IMR-90 (cell line): ENCODE measurements at regions not wholly inside any gene's neighbourhood (a gene's known extent, or its start where the extent isn't known, plus 50 kb on each side); places are given as distances from the start of the nearest gene placed in this dataset.

Experiments
- ATAC-seq: fragments of 200-7000 bp; cut with Tn5 transposase; 2 replicates; pipeline ENCODE4 v1.9.1; 2020; ENCODE audit warnings: low read depth, mild to moderate bottlenecking, moderate library complexity
- BruUV-seq: library from RNA; stranded (reverse); fragments of 400-500 nt; replicated peaks from 2 replicates; lab custom pipeline; 2021; lab: Mats Ljungman, UMichigan
- CTCF ChIA-PET: fragments of 300-600 bp; formaldehyde crosslinking; extraction: SDS; loops from one replicate; lab custom pipeline; 2021; ENCODE audit warnings: antibody characterized with exemption; lab: Yijun Ruan, JAX
- POLR2A ChIA-PET: fragments of 300-600 bp; sonication (Branson Sonifier 250); formaldehyde crosslinking; loops from one replicate; lab custom pipeline; 2022; ENCODE audit warnings: antibody characterized with exemption; ENCODE audit not compliant: unreplicated experiment; lab: Charles Lee
- DNase-seq: peaks from one replicate; pipeline ENCODE4 v3.0.0; 2013
- H2AFZ ChIP-seq: replicated peaks from 2 replicates; pipeline ENCODE3; 2013; ENCODE audit warnings: low read length, mild to moderate bottlenecking; ENCODE audit not compliant: poor library complexity
- H2AK5ac ChIP-seq: 2 replicates; pipeline ENCODE4 v1.6.1; 2013; ENCODE audit warnings: low read depth, low read length, inconsistent platforms
- H2AK9ac ChIP-seq: replicated peaks from 2 replicates; pipeline ENCODE3; 2013; ENCODE audit warnings: mild to moderate bottlenecking, low read depth, low read length, moderate library complexity; ENCODE audit not compliant: poor library complexity
- H2BK120ac ChIP-seq: 2 replicates; pipeline ENCODE4 v1.6.1; 2013; ENCODE audit warnings: low read depth, low read length, inconsistent platforms
- H2BK15ac ChIP-seq: 3 replicates; pipeline ENCODE4 v1.6.1; 2013; ENCODE audit warnings: low read depth, low read length, inconsistent platforms
- H2BK20ac ChIP-seq: 2 replicates; pipeline ENCODE4 v1.6.1; 2013; ENCODE audit warnings: low read depth, mild to moderate bottlenecking, inconsistent platforms, low read length, moderate library complexity
- H2BK5ac ChIP-seq: 2 replicates; pipeline ENCODE4 v1.6.1; 2013; ENCODE audit warnings: mild to moderate bottlenecking, low read depth, low read length, inconsistent platforms; ENCODE audit not compliant: poor library complexity, severe bottlenecking
- H3K14ac ChIP-seq: replicated peaks from 2 replicates; pipeline ENCODE4 v1.6.1; 2013; ENCODE audit warnings: low read depth, low read length, inconsistent platforms
- H3K18ac ChIP-seq: 2 replicates; pipeline ENCODE4 v1.6.1; 2013; ENCODE audit warnings: low read depth, low read length, control low read depth
- H3K23ac ChIP-seq: 2 replicates; pipeline ENCODE4 v1.6.1; 2013; ENCODE audit warnings: low read depth, low read length, inconsistent platforms
- H3K27ac ChIP-seq: 2 replicates; pipeline ENCODE4 v1.5.1; 2013; ENCODE audit warnings: mild to moderate bottlenecking, control low read depth, low read length; ENCODE audit not compliant: insufficient read depth
- H3K27me3 ChIP-seq: 2 replicates; pipeline ENCODE4 v1.6.1; 2013; ENCODE audit warnings: low read length; ENCODE audit not compliant: control insufficient read depth, insufficient read depth
- H3K36me3 ChIP-seq: 2 replicates; pipeline ENCODE4 v1.6.1; 2013; ENCODE audit warnings: low read length, mixed read lengths; ENCODE audit not compliant: control insufficient read depth, insufficient read depth
- H3K4ac ChIP-seq: 2 replicates; pipeline ENCODE4 v1.6.1; 2013; ENCODE audit warnings: low read depth, low read length, inconsistent platforms
- H3K4me1 ChIP-seq: 2 replicates; pipeline ENCODE4 v1.6.1; 2013; ENCODE audit warnings: low read length, mixed read lengths; ENCODE audit not compliant: control insufficient read depth, insufficient read depth
- H3K4me2 ChIP-seq: 2 replicates; pipeline ENCODE4 v1.6.1; 2013; ENCODE audit warnings: low read depth, mild to moderate bottlenecking, control low read depth, low read length, moderate library complexity
- H3K4me3 ChIP-seq: 2 replicates; pipeline ENCODE4 v1.5.1; 2013; ENCODE audit warnings: low read depth, mild to moderate bottlenecking, control low read depth, low read length, moderate library complexity; ENCODE audit not compliant: insufficient read depth
- H3K56ac ChIP-seq: 2 replicates; pipeline ENCODE4 v1.6.1; 2013; ENCODE audit warnings: low read length, inconsistent platforms; ENCODE audit not compliant: insufficient read depth; ENCODE audit errors: extremely low read depth
- H3K79me1 ChIP-seq, 2 experiments: 2 replicates each; pipeline ENCODE4 v1.6.1; 2013; ENCODE audit warnings: low read length in 2 of 2, inconsistent platforms in 1 of 2, low read depth in 1 of 2
- H3K9ac ChIP-seq: 2 replicates; pipeline ENCODE4 v1.6.1; 2013; ENCODE audit warnings: low read depth, low read length, control low read depth
- H3K9me1 ChIP-seq: 2 replicates; pipeline ENCODE4 v1.6.1; 2013; ENCODE audit warnings: low read length, inconsistent platforms; ENCODE audit not compliant: insufficient read depth
- H3K9me3 ChIP-seq: 2 replicates; pipeline ENCODE4 v1.6.1; 2013; ENCODE audit warnings: low read length; ENCODE audit not compliant: control insufficient read depth, insufficient read depth
- H4K20me1 ChIP-seq: 2 replicates; pipeline ENCODE4 v1.6.1; 2013; ENCODE audit warnings: low read length, inconsistent platforms; ENCODE audit not compliant: insufficient read depth
- H4K5ac ChIP-seq: 2 replicates; pipeline ENCODE4 v1.6.1; 2013; ENCODE audit warnings: mild to moderate bottlenecking, low read depth, low read length, control low read depth
- H4K8ac ChIP-seq, 2 experiments: 2 replicates each; pipeline ENCODE4 v1.6.1; 2013; ENCODE audit warnings: low read depth in 2 of 2, low read length in 2 of 2, control low read depth in 1 of 2, inconsistent platforms in 1 of 2
- H4K91ac ChIP-seq: 2 replicates; pipeline ENCODE4 v1.6.1; 2013; ENCODE audit warnings: low read depth, low read length, inconsistent platforms; ENCODE audit not compliant: insufficient read depth
- BHLHE40 ChIP-seq: fragments of 150-350 bp; IDR thresholded peaks from 2 replicates; pipeline ENCODE4 v1.6.1; 2016; ENCODE audit warnings: mild to moderate bottlenecking, low read depth, low read length
- CEBPB ChIP-seq: IDR thresholded peaks from 2 replicates; pipeline ENCODE4 v1.6.1; 2012; ENCODE audit warnings: low read depth, low read length, improper control_type of control experiment
- CHD1 ChIP-seq: IDR thresholded peaks from 2 replicates; pipeline ENCODE4 v1.6.1; 2012; ENCODE audit warnings: low read depth, low read length, improper control_type of control experiment
- FOS ChIP-seq: fragments of 150-350 bp; IDR thresholded peaks from 2 replicates; pipeline ENCODE4 v1.6.1; 2016; ENCODE audit warnings: low read depth, low read length
- MAZ ChIP-seq: IDR thresholded peaks from 2 replicates; pipeline ENCODE4 v1.6.1; 2012; ENCODE audit warnings: low read depth, mild to moderate bottlenecking, low read length, improper control_type of control experiment, moderate library complexity, borderline replicate concordance
- MXI1 ChIP-seq: IDR thresholded peaks from 2 replicates; pipeline ENCODE4 v1.6.1; 2012; ENCODE audit warnings: low read depth, mild to moderate bottlenecking, low read length, moderate library complexity, borderline replicate concordance
- POLR2A ChIP-seq: IDR thresholded peaks from 2 replicates; pipeline ENCODE4 v1.6.1; 2012; ENCODE audit warnings: mild to moderate bottlenecking, low read depth, low read length
- RAD21 ChIP-seq: IDR thresholded peaks from 2 replicates; pipeline ENCODE4 v1.6.1; 2012; ENCODE audit warnings: low read length, improper control_type of control experiment
- RCOR1 ChIP-seq: IDR thresholded peaks from 2 replicates; pipeline ENCODE4 v1.6.1; 2012; ENCODE audit warnings: mild to moderate bottlenecking, low read length, improper control_type of control experiment; ENCODE audit not compliant: insufficient replicate concordance
- RFX5 ChIP-seq: IDR thresholded peaks from 2 replicates; pipeline ENCODE4 v1.8.0; 2012; ENCODE audit warnings: low read depth, mild to moderate bottlenecking, low read length, moderate library complexity
- SMC3 ChIP-seq: fragments of 150-350 bp; IDR thresholded peaks from 2 replicates; pipeline ENCODE4 v1.6.1; 2016; ENCODE audit warnings: low read depth, mild to moderate bottlenecking, antibody characterized with exemption, low read length, moderate library complexity
- WGBS, 2 experiments: methylation state at CpG; one replicate each; pipeline versions ENCODE4 v1.1.5 to v1.1.7; 2013; ENCODE audit warnings: missing lambda C conversion rate in 2 of 2; ENCODE audit not compliant: insufficient read length in 1 of 2; ENCODE audit errors: extremely low coverage in 2 of 2; 5-methylcytosine and 5-hydroxymethylcytosine counted together
- dilution Hi-C: fragments of 300-500 bp; cut with HindIII; formaldehyde crosslinking; loops from one replicate; pipeline ENCODE4 v1.14.3; 2018; ENCODE audit warnings: low sequenced_read_pairs; ENCODE audit not compliant: unreplicated experiment
- in situ Hi-C: fragments of 300-500 bp; cut with MboI; formaldehyde crosslinking; loops from 3 replicates; pipeline ENCODE4 v1.14.3; 2019; ENCODE audit warnings: low sequenced_read_pairs, inconsistent platforms, mixed read lengths
- intact Hi-C: fragments of 100-400 bp; cut with micrococcal nuclease; formaldehyde crosslinking; loops from 2 replicates; pipeline ENCODE4 v1.10.0; 2022
- TF ChIP-seq, protein P1 (sequence below): fragments of 150-350 bp; IDR thresholded peaks from 2 replicates; pipeline ENCODE4 v1.6.1; 2016; ENCODE audit warnings: low read depth, mild to moderate bottlenecking, low read length, moderate library complexity, borderline replicate concordance

DNA sequence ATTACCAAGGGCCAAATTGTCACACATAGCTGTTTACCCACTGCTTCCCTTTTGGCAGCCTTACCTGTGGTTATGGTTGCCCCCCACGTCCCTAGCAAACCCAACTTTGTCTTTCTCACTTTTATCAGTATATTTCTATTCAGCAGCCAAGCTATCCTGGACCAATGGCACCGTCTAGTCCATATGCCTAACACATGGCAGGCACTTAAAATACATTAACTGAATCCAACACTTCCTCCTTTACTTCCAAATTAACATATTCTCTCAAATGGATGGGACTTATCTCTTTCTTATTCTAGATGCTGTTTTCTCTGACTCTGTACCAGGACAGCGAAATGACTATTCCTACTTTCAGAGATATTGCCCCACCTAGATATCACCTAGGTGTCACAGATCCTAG is 50.9 kb upstream of the SLC44A1 start:
- H3K4me3 ChIP-seq = no peak overlapping the region
- no peak overlapping the region for H3K14ac ChIP-seq
- no peak overlapping the region for H2BK15ac ChIP-seq
- no peaks in the 10 kb centered on the region for H3K9me1 ChIP-seq
- H3K4me1 ChIP-seq = no peaks in the 10 kb centered on the region
- CTCF ChIA-PET = no interaction called here
- H3K23ac ChIP-seq = no peak overlapping the region
- BruUV-seq = no TSS peak
- H3K27ac ChIP-seq = no peak overlapping the region
- H4K8ac ChIP-seq = no peak overlapping the region
- H4K20me1 ChIP-seq = no peaks in the 10 kb centered on the region
- no peak overlapping the region for H2AFZ ChIP-seq
- H2BK5ac ChIP-seq = no peak overlapping the region
- no peaks in the 10 kb centered on the region for H3K36me3 ChIP-seq
- H2AK9ac ChIP-seq = no peak overlapping the region
- ATAC-seq (no peak), DNase-seq (no peak)
- in situ Hi-C loops (no loop called here), intact Hi-C loops (no loop called here), dilution Hi-C loops (no loop called here)
- no peak overlapping the region for H3K4me2 ChIP-seq
- H3K18ac ChIP-seq = no peak overlapping the region
- no peak overlapping the region for H3K56ac ChIP-seq
- H3K9ac ChIP-seq = no peak overlapping the region
- H3K4ac ChIP-seq = no peak overlapping the region
- H3K79me1 ChIP-seq = no peaks in the 10 kb centered on the region
- no peak overlapping the region for H2BK20ac ChIP-seq
- H4K5ac ChIP-seq = no peak overlapping the region
- H4K91ac ChIP-seq = no peak overlapping the region
- no peak overlapping the region for H2BK120ac ChIP-seq
- no peak for TF ChIP-seq RAD21
- TF ChIP-seq FOS = no peak
- no peak for TF ChIP-seq MXI1
- TF ChIP-seq BHLHE40 = no peak
- TF ChIP-seq CEBPB = no peak
- no peak for TF ChIP-seq RCOR1
- TF ChIP-seq RFX5 = no peak
- no peak for TF ChIP-seq MAZ
- no peak for TF ChIP-seq POLR2A
- TF ChIP-seq SMC3 = no peak
- no peak for TF ChIP-seq CHD1
- TF ChIP-seq, protein P1, sequence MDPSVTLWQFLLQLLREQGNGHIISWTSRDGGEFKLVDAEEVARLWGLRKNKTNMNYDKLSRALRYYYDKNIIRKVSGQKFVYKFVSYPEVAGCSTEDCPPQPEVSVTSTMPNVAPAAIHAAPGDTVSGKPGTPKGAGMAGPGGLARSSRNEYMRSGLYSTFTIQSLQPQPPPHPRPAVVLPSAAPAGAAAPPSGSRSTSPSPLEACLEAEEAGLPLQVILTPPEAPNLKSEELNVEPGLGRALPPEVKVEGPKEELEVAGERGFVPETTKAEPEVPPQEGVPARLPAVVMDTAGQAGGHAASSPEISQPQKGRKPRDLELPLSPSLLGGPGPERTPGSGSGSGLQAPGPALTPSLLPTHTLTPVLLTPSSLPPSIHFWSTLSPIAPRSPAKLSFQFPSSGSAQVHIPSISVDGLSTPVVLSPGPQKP = no peak
- peaks cover 1% of the 10 kb centered on the region for H3K27me3 ChIP-seq
- 28% methylated on average over 2 of the region's 3 CpGs; no CpG with 5 or more reads in 1 of the 2 experiments for WGBS, 2 experiments
- POLR2A ChIA-PET = no interaction called here
- H3K9me3 ChIP-seq = no peaks in the 10 kb centered on the region
- no peak overlapping the region; the same call in 1 of the 2 replicates for H2AK5ac ChIP-seq
